ENCODE measurements at regions not wholly inside any gene's neighbourhood (a gene's known extent, or its start where the extent isn't known, plus 50 kb on each side); places are given as distances from the start of the nearest gene placed in this dataset.

DNA sequence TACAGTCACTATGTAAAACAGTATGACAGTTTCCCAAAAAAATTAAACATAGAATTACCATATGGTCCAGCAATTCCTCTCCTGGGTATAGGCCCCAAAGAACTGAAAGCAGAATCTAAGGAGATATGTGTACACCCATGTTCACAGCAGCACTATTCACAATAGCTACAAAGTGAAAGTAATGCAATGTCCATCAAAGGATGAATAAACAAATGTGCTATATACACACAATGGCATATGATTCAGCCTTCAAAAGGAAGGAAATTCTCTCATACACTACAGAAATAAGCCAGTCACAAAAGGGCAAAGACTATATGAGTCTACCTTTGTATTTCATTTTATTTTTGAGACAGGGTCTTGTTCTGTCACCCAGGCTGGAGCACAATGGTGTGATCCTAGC, 120.4 kb downstream of the TOMM20 start:
- no peak for TF ChIP-seq POLR2A (IDR thresholded peaks at IDR 0.05; ENCODE audit: low read depth, low read length)
- TF ChIP-seq POLR2AphosphoS5 (IDR thresholded peaks at IDR 0.05; ENCODE audit: low read depth, low read length), result no peak
- TF ChIP-seq TAF1 (IDR thresholded peaks at IDR 0.05; ENCODE audit: low read depth, low read length), result no peak
